GM23338 (cell line): ENCODE measurements at regions not wholly inside any gene's neighbourhood (a gene's known extent, or its start where the extent isn't known, plus 50 kb on each side); places are given as distances from the start of the nearest gene placed in this dataset.

Experiments used
- CREB1 ChIP-seq: fragments of 250-450 bp; sonication (Bioruptor Pico); IDR thresholded peaks from 2 replicates; pipeline ENCODE4 v1.5.0; 2020; ENCODE audit warnings: low read depth, mild to moderate bottlenecking, moderate library complexity
- EZH2 ChIP-seq: fragments of 200-600 bp; sonication (generic); IDR thresholded peaks from one replicate; pipeline ENCODE4 v1.8.0; 2017; ENCODE audit warnings: antibody characterized with exemption, mild to moderate bottlenecking, low read depth; ENCODE audit not compliant: unreplicated experiment
- EZH2phosphoT487 ChIP-seq: fragments of 200-600 bp; sonication (generic); IDR thresholded peaks from one replicate; pipeline ENCODE4 v1.8.1; 2018; ENCODE audit warnings: antibody characterized with exemption; ENCODE audit not compliant: unreplicated experiment
- JUNB ChIP-seq: IDR thresholded peaks from one replicate; pipeline ENCODE4 v1.6.1; 2016; ENCODE audit warnings: antibody characterized with exemption; ENCODE audit not compliant: unreplicated experiment
- NANOG ChIP-seq: IDR thresholded peaks from 2 replicates; pipeline ENCODE4 v1.6.1; 2016; ENCODE audit warnings: antibody characterized with exemption, borderline replicate concordance
- POLR2AphosphoS5 ChIP-seq: IDR thresholded peaks from 2 replicates; pipeline ENCODE4 v1.6.1; 2016; ENCODE audit warnings: antibody characterized with exemption, low read depth
- ZNF114 ChIP-seq: fragments of 250-450 bp; sonication (Bioruptor Pico); IDR thresholded peaks from 2 replicates; pipeline ENCODE4 v1.5.0; 2020; ENCODE audit warnings: mild to moderate bottlenecking, moderate library complexity
- ZNF331 ChIP-seq: fragments of 250-450 bp; sonication (Bioruptor Pico); IDR thresholded peaks from 2 replicates; pipeline ENCODE4 v1.5.0; 2020; ENCODE audit warnings: low read depth, mild to moderate bottlenecking, moderate library complexity
- TF ChIP-seq, protein P1 (sequence below): IDR thresholded peaks from one replicate; pipeline ENCODE4 v1.6.1; 2018; ENCODE audit warnings: antibody characterized with exemption; ENCODE audit not compliant: unreplicated experiment
- TF ChIP-seq, protein P2 (sequence below), 2 experiments: fragments of 200-600 bp in 1 of 2; sonication (generic) in 1 of 2; conservative IDR thresholded peaks; 2 replicates each; pipeline versions ENCODE4 v1.5.1 to v1.6.1; 2016 to 2017; ENCODE audit warnings: antibody characterized with exemption in 2 of 2, low read depth in 2 of 2, mild to moderate bottlenecking in 2 of 2, moderate library complexity in 1 of 2
- TF ChIP-seq, protein P3 (sequence below): IDR thresholded peaks from 2 replicates; pipeline ENCODE4 v1.6.1; 2016; ENCODE audit warnings: antibody characterized with exemption
- TF ChIP-seq, protein P4 (sequence below): fragments of 250-450 bp; sonication (Bioruptor Pico); IDR thresholded peaks from 2 replicates; pipeline ENCODE4 v1.5.0; 2020; ENCODE audit warnings: mild to moderate bottlenecking, moderate library complexity

DNA sequence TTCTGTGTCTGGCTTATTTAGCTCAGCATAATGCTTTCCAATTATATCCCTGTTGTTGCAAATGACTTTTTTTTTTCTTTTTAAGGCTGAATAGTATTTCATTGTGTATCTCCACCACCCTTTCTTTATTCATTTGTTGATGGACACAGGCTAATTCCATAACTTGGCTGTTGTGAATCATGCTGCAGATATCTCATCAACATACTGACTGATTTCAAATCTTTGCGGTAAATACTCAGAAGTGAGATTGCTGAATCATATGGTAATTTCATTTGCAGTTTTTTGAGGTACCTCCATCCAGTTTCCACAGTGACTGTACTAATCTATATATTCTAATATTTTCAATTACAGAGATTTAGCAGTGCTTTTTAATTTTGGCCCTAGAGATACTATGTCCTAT lies 266.2 kb downstream of the TMX3 start:
- TF ChIP-seq, protein P1, sequence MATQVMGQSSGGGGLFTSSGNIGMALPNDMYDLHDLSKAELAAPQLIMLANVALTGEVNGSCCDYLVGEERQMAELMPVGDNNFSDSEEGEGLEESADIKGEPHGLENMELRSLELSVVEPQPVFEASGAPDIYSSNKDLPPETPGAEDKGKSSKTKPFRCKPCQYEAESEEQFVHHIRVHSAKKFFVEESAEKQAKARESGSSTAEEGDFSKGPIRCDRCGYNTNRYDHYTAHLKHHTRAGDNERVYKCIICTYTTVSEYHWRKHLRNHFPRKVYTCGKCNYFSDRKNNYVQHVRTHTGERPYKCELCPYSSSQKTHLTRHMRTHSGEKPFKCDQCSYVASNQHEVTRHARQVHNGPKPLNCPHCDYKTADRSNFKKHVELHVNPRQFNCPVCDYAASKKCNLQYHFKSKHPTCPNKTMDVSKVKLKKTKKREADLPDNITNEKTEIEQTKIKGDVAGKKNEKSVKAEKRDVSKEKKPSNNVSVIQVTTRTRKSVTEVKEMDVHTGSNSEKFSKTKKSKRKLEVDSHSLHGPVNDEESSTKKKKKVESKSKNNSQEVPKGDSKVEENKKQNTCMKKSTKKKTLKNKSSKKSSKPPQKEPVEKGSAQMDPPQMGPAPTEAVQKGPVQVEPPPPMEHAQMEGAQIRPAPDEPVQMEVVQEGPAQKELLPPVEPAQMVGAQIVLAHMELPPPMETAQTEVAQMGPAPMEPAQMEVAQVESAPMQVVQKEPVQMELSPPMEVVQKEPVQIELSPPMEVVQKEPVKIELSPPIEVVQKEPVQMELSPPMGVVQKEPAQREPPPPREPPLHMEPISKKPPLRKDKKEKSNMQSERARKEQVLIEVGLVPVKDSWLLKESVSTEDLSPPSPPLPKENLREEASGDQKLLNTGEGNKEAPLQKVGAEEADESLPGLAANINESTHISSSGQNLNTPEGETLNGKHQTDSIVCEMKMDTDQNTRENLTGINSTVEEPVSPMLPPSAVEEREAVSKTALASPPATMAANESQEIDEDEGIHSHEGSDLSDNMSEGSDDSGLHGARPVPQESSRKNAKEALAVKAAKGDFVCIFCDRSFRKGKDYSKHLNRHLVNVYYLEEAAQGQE = no peak
- TF ChIP-seq, protein P2, sequence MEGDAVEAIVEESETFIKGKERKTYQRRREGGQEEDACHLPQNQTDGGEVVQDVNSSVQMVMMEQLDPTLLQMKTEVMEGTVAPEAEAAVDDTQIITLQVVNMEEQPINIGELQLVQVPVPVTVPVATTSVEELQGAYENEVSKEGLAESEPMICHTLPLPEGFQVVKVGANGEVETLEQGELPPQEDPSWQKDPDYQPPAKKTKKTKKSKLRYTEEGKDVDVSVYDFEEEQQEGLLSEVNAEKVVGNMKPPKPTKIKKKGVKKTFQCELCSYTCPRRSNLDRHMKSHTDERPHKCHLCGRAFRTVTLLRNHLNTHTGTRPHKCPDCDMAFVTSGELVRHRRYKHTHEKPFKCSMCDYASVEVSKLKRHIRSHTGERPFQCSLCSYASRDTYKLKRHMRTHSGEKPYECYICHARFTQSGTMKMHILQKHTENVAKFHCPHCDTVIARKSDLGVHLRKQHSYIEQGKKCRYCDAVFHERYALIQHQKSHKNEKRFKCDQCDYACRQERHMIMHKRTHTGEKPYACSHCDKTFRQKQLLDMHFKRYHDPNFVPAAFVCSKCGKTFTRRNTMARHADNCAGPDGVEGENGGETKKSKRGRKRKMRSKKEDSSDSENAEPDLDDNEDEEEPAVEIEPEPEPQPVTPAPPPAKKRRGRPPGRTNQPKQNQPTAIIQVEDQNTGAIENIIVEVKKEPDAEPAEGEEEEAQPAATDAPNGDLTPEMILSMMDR (conservative IDR thresholded peaks at IDR 0.05; ENCODE audit: low read depth in 2 of 2) = no peak
- TF ChIP-seq ZNF114 (no peak), EZH2 (no peak), JUNB (no peak), EZH2phosphoT487 (no peak), POLR2AphosphoS5 (no peak), CREB1 (CRISPR knock-in tag) (no peak), NANOG (no peak), ZNF331 (CRISPR knock-in tag) (no peak)
- TF ChIP-seq, protein P3, sequence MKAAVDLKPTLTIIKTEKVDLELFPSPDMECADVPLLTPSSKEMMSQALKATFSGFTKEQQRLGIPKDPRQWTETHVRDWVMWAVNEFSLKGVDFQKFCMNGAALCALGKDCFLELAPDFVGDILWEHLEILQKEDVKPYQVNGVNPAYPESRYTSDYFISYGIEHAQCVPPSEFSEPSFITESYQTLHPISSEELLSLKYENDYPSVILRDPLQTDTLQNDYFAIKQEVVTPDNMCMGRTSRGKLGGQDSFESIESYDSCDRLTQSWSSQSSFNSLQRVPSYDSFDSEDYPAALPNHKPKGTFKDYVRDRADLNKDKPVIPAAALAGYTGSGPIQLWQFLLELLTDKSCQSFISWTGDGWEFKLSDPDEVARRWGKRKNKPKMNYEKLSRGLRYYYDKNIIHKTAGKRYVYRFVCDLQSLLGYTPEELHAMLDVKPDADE = no peak
- TF ChIP-seq, protein P4, sequence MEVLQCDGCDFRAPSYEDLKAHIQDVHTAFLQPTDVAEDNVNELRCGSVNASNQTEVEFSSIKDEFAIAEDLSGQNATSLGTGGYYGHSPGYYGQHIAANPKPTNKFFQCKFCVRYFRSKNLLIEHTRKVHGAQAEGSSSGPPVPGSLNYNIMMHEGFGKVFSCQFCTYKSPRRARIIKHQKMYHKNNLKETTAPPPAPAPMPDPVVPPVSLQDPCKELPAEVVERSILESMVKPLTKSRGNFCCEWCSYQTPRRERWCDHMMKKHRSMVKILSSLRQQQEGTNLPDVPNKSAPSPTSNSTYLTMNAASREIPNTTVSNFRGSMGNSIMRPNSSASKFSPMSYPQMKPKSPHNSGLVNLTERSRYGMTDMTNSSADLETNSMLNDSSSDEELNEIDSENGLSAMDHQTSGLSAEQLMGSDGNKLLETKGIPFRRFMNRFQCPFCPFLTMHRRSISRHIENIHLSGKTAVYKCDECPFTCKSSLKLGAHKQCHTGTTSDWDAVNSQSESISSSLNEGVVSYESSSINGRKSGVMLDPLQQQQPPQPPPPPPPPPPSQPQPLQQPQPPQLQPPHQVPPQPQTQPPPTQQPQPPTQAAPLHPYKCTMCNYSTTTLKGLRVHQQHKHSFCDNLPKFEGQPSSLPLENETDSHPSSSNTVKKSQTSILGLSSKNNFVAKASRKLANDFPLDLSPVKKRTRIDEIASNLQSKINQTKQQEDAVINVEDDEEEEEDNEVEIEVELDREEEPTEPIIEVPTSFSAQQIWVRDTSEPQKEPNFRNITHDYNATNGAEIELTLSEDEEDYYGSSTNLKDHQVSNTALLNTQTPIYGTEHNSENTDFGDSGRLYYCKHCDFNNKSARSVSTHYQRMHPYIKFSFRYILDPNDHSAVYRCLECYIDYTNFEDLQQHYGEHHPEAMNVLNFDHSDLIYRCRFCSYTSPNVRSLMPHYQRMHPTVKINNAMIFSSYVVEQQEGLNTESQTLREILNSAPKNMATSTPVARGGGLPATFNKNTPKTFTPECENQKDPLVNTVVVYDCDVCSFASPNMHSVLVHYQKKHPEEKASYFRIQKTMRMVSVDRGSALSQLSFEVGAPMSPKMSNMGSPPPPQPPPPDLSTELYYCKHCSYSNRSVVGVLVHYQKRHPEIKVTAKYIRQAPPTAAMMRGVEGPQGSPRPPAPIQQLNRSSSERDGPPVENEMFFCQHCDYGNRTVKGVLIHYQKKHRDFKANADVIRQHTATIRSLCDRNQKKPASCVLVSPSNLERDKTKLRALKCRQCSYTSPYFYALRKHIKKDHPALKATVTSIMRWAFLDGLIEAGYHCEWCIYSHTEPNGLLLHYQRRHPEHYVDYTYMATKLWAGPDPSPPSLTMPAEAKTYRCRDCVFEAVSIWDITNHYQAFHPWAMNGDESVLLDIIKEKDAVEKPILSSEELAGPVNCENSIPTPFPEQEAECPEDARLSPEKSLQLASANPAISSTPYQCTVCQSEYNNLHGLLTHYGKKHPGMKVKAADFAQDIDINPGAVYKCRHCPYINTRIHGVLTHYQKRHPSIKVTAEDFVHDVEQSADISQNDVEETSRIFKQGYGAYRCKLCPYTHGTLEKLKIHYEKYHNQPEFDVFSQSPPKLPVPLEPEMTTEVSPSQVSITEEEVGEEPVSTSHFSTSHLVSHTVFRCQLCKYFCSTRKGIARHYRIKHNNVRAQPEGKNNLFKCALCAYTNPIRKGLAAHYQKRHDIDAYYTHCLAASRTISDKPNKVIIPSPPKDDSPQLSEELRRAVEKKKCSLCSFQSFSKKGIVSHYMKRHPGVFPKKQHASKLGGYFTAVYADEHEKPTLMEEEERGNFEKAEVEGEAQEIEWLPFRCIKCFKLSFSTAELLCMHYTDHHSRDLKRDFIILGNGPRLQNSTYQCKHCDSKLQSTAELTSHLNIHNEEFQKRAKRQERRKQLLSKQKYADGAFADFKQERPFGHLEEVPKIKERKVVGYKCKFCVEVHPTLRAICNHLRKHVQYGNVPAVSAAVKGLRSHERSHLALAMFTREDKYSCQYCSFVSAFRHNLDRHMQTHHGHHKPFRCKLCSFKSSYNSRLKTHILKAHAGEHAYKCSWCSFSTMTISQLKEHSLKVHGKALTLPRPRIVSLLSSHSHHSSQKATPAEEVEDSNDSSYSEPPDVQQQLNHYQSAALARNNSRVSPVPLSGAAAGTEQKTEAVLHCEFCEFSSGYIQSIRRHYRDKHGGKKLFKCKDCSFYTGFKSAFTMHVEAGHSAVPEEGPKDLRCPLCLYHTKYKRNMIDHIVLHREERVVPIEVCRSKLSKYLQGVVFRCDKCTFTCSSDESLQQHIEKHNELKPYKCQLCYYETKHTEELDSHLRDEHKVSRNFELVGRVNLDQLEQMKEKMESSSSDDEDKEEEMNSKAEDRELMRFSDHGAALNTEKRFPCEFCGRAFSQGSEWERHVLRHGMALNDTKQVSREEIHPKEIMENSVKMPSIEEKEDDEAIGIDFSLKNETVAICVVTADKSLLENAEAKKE (CRISPR knock-in tag) = no peak
